AG09319 (cell line): ENCODE measurements at regions not wholly inside any gene's neighbourhood (a gene's known extent, or its start where the extent isn't known, plus 50 kb on each side); places are given as distances from the start of the nearest gene placed in this dataset.
"Not testable (repeated sequence)": the region's sequence is repeated elsewhere in the genome, so short reads cannot be mapped to it uniquely, and the experiment has no call there.

Experiments used
- DNase-seq: peaks from one replicate; pipeline ENCODE4 v3.0.0-alpha.2; 2010; ENCODE audit warnings: low read depth; ENCODE audit errors: extremely low read depth
- TF ChIP-seq, protein P1 (sequence below): IDR thresholded peaks from 2 replicates; pipeline ENCODE4 v1.5.1; 2011; ENCODE audit warnings: low read depth, mild to moderate bottlenecking, inconsistent platforms, low read length, moderate library complexity

DNA sequence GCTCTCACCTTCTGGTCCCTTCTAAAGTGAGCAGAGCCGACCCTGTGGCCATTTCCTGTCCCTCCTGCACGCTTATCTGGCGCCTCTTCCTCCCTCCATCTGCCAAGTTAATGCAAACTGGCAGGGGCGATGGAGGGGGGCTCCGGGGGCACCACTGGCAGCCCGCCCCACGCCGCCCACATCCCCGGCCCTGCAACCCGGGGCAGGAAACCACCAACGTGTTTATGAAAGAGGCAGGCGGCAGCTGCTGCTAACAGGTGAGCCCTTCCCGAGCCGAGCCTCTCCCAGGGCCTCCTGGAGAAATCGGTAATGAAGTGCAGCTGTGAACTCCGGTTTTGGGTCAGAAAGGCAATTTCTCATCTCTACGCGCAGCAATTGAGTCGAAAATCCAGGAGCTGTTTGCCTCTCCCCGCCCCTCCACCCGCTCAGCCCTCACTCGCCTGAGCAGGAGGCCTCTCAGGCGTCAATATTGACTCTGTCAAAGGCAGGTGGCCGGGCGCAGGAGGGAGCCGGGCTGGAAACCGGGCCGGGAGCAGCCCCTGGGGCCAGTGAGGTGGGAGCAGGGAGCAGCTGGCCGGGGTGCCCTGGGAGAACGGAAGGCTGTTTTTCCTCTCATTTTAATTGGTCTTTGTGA lies 164.4 kb upstream of the GSE1 start:
- TF ChIP-seq, protein P1, sequence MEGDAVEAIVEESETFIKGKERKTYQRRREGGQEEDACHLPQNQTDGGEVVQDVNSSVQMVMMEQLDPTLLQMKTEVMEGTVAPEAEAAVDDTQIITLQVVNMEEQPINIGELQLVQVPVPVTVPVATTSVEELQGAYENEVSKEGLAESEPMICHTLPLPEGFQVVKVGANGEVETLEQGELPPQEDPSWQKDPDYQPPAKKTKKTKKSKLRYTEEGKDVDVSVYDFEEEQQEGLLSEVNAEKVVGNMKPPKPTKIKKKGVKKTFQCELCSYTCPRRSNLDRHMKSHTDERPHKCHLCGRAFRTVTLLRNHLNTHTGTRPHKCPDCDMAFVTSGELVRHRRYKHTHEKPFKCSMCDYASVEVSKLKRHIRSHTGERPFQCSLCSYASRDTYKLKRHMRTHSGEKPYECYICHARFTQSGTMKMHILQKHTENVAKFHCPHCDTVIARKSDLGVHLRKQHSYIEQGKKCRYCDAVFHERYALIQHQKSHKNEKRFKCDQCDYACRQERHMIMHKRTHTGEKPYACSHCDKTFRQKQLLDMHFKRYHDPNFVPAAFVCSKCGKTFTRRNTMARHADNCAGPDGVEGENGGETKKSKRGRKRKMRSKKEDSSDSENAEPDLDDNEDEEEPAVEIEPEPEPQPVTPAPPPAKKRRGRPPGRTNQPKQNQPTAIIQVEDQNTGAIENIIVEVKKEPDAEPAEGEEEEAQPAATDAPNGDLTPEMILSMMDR = no peak
- no peak for DNase-seq

DNA sequence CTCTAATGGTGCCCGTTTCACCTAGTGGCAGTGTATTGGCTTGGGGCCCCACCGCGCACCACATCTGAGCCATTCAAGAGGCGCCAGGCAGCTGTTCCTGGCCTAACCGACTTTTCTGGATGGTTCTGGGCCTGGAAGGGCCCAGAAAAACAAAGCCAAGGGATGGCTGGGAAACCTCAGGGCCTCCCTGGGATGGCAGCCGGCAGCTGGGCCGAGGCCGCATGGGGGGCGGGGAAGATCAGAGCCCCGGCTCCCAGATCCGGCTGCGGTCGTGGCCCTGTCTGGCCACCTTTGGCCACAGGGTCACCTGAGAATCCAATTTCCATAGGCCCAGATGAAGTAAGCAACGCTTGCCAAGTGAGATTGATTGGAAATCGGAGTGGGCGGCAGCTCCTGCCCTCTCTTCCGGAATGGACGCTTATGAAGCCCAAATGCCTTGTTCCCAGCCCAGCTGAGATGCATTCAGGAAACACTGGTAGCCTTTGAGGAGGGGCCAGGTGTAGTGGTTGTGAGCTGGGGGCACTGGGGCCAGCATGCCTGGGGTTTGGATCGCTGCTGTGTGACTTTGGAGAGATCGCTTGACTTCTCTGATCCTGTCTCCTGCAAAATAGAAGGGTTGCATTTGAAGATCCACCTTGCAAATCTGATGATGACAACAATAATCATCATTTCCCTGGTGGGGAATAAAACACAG lies 163.8 kb upstream of the GSE1 start:
- TF ChIP-seq, protein P1 = no peak
- DNase-seq = no peak

DNA sequence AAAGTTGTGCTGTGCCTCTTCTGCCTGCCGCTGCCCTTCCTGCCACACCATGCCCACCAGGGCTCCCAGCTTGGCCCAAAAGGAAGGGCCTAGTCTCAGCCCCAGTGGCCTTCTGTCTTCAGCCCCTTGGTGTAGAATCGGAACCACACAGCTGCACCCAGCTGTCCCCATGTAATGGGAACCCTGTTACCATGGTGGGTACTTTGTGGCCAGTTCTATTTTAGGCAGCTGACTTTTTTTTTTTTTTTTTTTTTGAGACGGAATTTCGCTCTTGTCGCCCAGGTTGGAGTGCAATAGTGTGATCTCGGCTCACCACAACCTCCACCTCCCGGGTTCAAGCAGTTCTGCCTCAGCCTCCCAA lies 163.3 kb upstream of the GSE1 start:
- TF ChIP-seq, protein P1 = no peak
- no peak for DNase-seq

DNA sequence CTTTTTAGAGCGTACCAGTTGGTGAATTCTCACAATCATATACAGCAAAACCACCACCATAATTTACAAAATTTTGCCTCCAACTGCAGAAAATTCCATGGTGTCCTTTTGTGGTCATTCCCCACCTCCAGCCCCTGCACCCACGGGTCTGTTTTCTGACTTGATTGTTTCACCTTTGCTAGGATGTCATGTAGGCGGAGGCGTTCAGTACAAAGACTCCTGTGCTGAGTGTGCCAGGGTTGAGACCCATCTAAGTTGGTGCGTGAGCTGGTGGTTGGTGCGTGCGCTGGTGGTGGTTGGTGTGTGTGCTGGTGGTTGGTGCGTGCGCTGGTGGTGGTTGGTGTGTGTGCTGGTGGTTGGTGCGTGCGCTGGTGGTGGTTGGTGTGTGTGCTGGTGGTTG lies 162.0 kb upstream of the GSE1 start:
- DNase-seq = not testable (repeated sequence)

DNA sequence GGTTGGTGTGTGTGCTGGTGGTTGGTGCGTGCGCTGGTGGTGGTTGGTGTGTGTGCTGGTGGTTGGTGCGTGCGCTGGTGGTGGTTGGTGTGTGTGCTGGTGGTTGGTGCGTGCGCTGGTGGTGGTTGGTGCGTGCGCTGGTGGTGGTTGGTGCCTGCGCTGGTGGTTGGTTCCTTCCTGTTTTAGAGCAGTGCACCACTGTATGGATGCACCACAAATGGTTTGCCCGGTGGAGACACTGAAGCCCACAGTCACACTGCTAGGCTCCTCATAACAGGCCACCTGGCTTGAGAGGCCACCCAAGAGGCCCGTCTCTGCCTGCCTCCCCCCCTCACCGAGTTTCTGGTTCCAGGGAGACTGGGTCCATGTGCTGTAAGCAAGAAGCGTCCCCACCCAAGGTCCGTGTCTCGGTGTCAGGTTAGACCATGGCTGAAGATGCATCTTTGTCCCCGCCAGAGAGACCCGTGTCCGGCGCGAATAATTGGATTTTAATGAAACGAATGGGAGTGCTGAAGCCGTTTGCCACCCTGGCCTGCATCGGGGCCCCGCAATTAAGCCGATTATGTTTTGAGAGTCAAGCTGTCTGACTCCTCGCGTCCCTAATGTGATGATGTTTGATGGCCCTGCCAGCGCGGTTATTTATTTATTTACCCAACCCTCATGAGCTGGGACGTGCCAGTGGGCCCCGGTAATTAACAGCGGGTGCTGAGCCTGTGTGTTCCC lies 161.3 kb upstream of the GSE1 start:
- TF ChIP-seq, protein P1 = no peak
- no peak for DNase-seq

DNA sequence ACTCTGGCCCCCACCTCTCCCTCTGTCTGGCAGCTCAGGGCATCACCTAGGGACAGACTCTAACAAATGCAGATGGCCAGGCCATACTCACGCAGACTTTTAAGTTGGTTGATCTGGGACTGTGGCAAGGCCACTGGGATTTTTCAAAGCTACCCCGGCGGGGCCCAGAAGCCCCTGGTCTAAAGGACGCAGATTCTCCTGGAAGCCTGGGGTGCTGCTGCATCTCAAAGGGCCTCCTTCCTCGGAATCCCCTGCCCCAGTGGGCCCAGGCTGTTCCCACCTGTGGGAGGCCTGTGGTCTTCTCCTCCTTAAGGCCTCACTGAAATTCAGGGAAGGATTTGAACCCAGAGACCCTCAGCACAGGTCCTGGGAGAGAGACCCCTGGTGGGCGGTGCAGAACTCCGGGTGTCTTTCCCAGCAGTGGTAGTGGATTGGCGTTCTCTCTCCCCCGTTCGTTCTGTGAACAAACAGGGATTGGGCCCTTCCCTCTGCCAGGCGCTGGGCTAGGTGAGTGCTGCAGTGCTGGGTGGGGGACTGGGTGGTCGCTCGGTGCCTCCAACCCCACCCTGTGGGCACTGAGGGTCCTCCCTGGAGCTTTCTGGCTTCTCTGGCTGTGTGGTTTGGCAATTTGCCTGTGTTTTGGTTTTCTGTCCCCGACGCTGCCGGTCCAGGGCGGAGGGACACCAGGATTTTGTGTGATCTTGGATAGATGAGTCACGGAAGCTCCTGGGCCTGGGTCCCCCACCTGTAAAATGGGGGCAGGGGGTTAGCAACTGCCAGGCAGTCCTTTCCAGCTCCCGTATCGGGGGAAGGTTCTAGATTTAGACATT lies 160.5 kb upstream of the GSE1 start:
- DNase-seq = no peak
- TF ChIP-seq, protein P1 = no peak

DNA sequence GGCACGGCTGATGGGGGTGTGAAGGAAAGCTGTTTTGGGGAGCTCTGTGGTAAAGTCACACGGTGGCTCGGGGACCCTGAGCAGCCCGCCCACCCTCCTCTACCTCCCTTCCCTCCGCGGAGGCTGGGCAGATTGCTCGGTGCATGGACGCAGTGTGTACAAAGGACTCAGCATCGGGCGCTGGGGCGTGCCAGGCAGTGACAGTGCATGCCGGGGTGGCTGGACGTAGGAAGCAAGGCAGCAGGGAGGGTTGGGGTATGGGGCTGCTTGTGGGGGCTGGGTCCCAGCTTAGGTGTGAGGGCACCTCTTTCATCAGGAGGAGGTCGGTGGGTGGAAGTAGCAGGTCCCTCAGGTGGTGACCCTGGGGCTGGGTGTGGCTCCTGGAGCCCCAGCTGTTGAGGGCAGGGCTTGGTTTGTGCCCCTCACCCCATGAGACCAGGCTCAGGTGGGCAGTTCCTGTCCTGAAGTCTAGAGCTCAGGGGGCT lies 159.9 kb upstream of the GSE1 start:
- TF ChIP-seq, protein P1 = no peak
- DNase-seq = no peak
